HG03432 (cell line): ENCODE measurements at regions not wholly inside any gene's neighbourhood (a gene's known extent, or its start where the extent isn't known, plus 50 kb on each side); places are given as distances from the start of the nearest gene placed in this dataset.
"Not testable (repeated sequence)": the region's sequence is repeated elsewhere in the genome, so short reads cannot be mapped to it uniquely, and the experiment has no call there.

Source experiments
- ATAC-seq: cut with Tn5 transposase; IDR thresholded peaks from one replicate; pipeline ENCODE4 v1.9.1; 2021; ENCODE audit warnings: mild to moderate bottlenecking, moderate library complexity; ENCODE audit not compliant: unreplicated experiment

- no peak for ATAC-seq
Observed at GRCh38 chr5:173496129-173496882, 120.1 kb downstream of the BOD1 start.

- no peak for ATAC-seq
Observed at GRCh38 chr5:173495225-173495904, 121.1 kb downstream of the BOD1 start.

DNA sequence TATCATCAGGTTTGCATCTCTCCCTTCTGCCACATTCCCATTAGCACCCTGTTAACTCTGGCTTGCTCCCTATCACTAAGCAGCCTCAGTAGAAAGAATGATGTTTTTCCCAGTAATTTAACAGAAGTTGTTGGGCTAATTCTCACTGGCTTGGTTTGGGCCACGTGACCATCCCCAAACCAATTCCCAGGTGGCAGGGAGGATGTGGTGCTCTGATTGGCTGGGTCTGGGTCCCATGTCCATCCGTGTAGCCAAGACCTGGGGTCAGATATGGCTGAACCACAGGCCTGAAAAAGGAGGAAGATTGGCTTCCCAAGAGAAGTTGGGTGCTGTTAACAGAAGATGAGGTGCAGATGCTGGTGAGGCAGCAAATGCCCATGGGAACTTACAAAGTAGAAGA lies 122.0 kb downstream of the BOD1 start:
- ATAC-seq: no peak

GRCh38 chr5:173493846-173494245 lies 122.6 kb downstream of the BOD1 start:
- no peak for ATAC-seq

DNA sequence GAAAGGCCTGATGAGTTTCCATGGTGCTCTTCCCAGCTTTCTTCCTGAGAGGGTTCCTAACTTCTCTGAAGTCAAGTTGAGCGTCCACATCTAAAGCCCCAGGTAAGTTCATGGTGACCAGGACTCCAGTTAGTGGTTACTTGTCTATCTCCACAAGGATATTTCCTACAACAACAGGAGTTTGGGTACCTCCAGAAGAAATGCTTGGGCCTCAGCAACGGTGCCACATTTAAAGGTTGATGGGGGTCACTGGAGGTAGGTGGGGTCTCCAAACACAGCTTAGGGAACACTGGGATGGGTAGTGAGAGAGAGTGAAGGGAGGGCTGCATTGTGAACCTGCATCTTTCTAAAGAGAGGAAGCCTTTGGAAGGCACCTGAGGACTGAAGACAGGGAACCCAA lies 123.4 kb downstream of the BOD1 start:
- no peak for ATAC-seq

- ATAC-seq: no peak
Observed at GRCh38 chr5:173490681-173491080, 125.8 kb downstream of the BOD1 start.

DNA sequence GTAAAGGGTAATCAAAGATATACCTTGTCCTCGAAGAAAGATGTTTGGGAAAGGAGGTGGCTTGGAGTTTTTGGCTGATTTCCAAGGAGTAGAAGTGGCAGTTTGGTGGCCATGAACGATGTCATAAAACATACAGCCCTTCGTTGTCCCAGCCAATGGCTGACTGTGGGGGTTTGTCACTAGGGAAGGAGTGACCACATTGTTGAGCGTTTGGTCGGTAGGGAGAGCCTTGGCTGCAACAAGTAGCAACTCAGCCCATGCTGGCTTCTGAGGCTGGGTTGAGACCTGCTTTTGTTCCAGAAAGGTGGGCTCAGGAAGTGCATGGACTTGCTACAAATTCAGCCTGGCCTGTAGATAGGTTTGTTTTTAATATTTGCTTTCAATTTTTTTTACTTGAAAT lies 128.3 kb downstream of the BOD1 start:
- ATAC-seq: no peak

GRCh38 chr5:173487300-173487699 lies 129.2 kb downstream of the BOD1 start:
- no peak for ATAC-seq

- ATAC-seq: no peak
Observed at GRCh38 chr5:173486355-173487225, 129.9 kb downstream of the BOD1 start.

- no peak for ATAC-seq
Observed at GRCh38 chr5:173484569-173484968, 131.9 kb downstream of the BOD1 start.

DNA sequence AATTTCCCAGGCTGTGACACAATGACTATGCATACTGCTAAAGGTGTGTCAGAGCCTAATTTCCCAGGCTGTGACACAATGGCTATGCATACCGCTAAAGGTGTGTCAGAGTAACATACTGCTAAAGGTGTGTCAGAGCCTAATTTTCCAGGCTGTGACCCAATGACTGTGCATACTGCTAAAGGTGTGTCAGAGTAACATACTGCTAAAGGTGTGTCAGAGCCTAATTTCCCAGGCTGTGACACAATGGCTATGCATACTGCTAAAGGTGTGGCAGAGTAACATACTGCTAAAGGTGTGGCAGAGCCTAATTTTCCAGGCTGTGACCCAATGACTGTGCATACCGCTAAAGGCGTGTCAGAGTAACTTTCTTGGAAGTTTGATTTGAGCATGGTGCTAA lies 132.9 kb downstream of the BOD1 start:
- ATAC-seq: not testable (repeated sequence)

- no peak for ATAC-seq
Observed at GRCh38 chr5:173483160-173483559, 133.3 kb downstream of the BOD1 start.

DNA sequence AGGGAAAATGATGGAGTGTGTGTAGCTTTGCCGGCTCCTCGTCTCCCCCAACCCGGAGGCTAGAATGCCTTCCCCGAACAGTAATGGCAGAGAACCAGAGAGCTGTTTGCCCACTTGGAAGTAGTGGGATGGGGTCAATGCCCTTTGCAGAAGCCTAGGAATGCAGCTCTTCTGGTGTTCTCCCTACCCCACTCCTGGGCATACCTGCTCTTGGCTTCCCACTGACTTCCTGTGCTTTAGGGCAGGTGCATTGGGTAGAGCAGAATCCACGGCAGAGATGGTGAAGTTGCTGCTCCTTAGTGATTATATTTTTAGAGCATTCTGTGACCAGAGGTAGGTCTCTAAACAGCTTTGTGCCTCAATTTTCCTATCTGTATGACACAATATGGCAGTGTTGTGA lies 134.6 kb downstream of the BOD1 start:
- no peak for ATAC-seq

DNA sequence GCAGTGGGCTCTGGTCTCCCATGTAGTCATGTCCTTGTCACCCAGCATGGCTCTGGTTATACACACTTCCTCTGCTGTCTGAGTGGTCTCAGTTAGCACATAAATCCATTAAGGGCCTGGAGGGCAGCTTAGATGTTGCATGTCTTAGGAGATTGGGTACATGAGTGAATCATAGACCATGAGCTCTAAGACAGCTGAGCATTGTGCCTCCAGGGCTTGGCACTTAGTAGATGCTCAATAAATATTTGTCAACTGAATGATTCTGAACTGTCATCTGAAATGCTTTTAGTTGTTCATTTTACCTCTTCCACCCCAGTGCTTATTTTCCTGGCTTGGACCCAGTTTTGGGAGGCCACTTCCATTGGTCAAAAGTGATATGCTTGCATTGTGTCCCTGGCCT lies 135.6 kb downstream of the BOD1 start:
- ATAC-seq: no peak

DNA sequence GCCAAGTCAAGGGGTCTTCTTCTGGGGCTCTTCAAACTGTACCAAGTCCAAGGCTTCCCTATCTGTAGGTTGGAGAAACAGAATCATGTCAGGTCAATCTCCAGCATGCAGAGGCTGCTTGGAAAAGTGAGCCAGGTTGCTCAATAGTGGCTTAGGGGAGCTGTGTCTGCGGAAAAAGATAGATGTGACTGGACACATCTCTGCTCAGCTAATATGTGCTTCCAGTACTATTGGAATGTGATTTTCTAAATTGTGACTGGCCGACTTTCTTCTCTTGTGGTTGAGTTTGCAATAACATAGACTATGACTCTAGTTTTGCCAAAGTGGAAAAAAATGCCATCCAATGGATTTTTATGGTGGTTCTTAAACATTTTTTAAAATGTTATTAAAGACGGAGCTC lies 136.7 kb downstream of the BOD1 start:
- no peak for ATAC-seq

DNA sequence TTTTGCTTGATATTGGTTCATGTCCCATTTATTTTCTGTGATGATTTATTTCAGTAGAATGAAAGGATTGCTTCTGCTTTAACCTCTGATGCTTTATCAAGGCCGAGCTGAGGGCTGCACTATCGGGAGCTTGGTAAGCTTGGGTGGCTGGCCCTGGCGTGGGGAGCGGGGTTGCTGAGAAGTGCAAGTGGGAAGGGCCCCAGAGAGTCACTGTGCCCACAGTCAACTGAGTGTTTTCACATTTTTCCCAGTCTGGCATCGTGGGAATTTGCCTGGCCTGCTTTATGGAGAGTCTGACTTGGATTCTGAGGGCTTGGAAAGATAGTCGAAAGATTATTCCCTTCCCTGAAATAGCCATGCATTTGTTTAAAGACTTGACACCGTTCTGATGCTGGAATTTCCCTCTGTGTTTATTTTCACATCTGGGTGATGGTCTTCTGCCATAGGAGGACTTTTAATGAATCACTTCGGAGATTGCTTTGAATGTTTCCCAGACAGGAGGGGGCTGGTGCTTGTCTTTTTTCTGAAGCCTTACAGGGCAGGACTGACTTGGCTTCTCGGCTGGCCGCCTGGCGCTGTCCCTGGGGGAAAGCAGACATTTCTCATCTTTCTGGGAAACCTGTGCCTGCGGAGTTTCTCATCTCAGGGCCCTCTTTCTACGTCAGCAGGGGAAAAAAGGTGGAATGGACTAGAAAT lies 139.0 kb downstream of the BOD1 start:
- no peak for ATAC-seq

GRCh38 chr5:173475780-173476179 lies 140.7 kb downstream of the BOD1 start:
- no peak for ATAC-seq

GRCh38 chr5:173474881-173475287 lies 141.6 kb downstream of the BOD1 start:
- ATAC-seq: no peak

GRCh38 chr5:173473288-173473687 lies 143.2 kb downstream of the BOD1 start:
- ATAC-seq: no peak

DNA sequence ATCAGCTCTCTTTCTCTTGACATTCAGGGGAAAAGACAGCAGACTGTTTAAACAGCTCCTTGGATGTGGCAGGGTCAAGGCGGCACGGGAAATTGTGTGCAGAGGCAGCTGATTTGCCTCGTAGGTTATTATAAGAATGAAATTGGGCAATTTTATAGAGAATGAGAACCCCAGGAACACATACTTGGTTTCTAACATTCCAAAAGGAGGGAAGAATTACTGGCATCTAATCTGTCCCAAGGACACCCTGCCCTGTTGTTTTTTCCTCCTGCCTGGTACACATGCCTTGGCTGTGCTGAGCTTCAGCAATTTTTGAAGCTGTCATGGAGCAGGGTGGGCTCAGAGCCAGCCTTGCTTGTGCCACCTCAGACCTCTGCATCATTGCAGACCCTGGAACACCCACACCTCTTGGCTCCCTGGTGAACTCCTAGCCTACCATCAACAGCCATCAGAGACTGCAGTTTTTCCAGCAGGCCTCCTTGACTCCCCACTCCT lies 143.6 kb downstream of the BOD1 start:
- ATAC-seq: no peak

DNA sequence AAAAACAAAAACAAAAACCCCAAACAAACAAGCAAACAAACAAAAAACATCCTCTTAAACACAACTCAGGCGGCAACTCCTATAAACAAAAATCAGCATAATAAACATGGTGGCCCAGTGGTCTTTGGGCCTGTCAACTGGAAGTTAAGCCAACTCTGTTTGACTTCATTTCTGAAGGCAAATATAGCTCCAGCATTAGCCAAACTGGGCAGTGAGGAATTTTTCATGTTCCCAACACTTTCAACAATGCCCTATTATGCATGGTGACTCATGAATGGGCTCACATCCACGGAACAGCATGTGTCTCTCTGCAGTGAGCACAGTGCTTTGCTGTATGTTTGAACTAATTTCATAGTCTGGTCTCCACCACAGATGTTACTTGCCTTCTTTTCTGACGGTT lies 143.9 kb upstream of the STC2 start:
- ATAC-seq: no peak
